ENCODE measurements at regions not wholly inside any gene's neighbourhood (a gene's known extent, or its start where the extent isn't known, plus 50 kb on each side); places are given as distances from the start of the nearest gene placed in this dataset.

DNA sequence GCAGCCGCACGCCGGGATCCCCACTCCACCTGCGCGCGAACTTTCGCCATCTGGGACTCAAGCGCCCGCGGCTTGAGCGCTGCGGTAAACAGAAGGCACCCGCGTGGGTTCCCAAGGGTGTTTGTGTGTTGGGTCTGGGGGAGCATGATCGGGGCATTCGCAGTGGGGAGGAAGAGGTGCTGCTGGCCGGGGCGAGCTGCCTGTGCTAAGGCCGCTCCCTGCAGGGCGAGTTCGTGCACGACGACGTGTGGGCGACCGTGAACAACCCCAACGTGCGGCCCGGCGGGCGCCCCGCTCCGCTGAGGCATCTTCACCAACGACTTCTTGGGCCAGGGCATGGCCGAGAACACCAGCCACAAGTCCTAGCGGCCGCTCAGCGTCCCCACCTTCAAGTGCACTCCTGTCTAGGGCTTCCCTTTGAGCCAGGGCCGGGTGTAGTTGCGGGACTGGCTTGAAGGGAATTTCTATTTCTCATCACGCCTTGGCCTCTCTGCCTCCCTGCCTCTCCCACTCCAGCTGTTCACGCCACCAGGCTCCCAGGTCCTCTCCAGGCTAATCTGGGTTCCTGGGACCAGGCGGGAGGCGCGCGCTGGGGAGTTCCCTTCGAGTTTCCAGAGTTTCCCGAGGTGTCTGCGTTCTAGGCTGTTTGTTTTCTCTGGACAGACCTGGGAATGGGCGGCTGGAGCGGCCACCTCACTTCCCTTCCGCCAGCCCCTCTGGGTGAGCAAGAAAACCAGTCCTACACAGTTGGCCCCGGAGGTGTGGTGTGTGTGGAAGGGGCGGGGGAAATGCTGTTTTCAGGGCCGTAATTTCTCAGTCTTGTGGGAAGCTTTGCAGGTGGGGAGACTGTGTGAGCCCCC, 417.8 kb upstream of the TMTC1 start:
- TF ChIP-seq, protein P1, sequence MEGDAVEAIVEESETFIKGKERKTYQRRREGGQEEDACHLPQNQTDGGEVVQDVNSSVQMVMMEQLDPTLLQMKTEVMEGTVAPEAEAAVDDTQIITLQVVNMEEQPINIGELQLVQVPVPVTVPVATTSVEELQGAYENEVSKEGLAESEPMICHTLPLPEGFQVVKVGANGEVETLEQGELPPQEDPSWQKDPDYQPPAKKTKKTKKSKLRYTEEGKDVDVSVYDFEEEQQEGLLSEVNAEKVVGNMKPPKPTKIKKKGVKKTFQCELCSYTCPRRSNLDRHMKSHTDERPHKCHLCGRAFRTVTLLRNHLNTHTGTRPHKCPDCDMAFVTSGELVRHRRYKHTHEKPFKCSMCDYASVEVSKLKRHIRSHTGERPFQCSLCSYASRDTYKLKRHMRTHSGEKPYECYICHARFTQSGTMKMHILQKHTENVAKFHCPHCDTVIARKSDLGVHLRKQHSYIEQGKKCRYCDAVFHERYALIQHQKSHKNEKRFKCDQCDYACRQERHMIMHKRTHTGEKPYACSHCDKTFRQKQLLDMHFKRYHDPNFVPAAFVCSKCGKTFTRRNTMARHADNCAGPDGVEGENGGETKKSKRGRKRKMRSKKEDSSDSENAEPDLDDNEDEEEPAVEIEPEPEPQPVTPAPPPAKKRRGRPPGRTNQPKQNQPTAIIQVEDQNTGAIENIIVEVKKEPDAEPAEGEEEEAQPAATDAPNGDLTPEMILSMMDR (IDR thresholded peaks at IDR 0.05; ENCODE audit: low read depth, low read length), result no peak

DNA sequence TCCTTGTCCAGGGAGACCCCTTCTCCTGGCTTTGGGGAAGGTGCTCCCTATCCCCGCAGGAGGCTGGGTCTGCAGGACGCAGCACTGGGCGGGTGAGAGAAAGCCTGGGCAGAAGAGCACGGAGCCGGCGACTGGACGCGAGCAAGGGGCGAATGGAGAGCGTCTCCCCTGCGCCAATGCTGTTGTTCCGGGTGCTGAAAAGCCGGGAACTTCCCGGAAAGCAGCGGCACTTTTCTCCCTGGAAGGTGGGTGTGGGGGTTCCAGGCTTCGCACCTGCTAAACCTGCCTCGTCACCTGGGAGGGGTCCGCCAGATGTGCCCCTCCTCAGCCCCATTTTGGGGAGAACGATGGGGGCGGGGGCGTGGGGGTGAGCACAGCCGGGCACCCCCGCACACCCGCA, 417.1 kb upstream of the TMTC1 start:
- DNase-seq (ENCODE audit: low read depth in 2 of 2), result peak in 1 of 2 donors; percentile 11
- TF ChIP-seq, protein P1 (IDR thresholded peaks at IDR 0.05; ENCODE audit: low read depth, low read length), result no peak
- peak overlapping the region; percentile 27 to 33 for H3K4me3 ChIP-seq (replicated peaks in 1 of 2; ENCODE audit: low read depth in 2 of 2, low read length in 2 of 2)

More for the DNA sequence above, 417.8 kb upstream of the TMTC1 start:
- DNase-seq (ENCODE audit: low read depth in 2 of 2), result peak; percentile 13 to 18
- H3K4me3 ChIP-seq (replicated peaks in 1 of 2; ENCODE audit: low read depth in 2 of 2, low read length in 2 of 2), result peak overlapping the region; percentile 27 to 33

DNA sequence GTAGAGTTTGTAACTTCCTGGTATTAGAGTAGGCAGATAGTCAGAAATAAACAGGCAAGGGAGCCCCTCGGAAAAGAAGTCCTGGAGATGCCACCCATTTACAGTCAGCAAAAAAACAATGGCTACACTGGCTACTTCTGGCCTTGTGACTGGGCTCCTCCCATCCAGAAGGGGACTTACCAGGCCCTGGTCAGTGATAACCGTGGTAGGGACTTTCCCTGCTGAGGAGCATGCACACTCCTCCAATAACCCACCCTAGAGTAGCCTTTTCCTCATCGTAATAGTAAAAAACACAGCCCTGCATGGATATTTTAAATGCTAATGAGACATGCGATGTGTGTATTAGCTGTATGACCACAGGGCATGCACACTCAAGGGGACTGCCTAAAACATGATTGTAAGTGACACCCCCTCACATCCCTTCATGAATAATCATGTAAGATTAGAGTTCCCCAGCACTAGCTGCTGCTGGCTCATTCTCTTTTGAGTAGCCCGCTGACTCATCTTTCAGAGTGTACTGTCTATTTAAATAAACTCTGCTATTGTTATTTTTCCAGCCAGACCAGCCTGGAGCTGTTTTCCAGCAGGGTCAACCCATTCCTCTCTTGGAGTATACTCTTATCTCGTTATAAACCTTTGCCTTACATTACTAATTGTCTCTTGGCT, 413.8 kb upstream of the TMTC1 start:
- no peak overlapping the region for H3K4me3 ChIP-seq (replicated peaks in 1 of 2; ENCODE audit: low read depth in 2 of 2, low read length in 2 of 2)
- TF ChIP-seq, protein P1 (IDR thresholded peaks at IDR 0.05; ENCODE audit: low read depth, low read length), result no peak
- DNase-seq (ENCODE audit: low read depth in 2 of 2), result peak; percentile 32 to 76

DNA sequence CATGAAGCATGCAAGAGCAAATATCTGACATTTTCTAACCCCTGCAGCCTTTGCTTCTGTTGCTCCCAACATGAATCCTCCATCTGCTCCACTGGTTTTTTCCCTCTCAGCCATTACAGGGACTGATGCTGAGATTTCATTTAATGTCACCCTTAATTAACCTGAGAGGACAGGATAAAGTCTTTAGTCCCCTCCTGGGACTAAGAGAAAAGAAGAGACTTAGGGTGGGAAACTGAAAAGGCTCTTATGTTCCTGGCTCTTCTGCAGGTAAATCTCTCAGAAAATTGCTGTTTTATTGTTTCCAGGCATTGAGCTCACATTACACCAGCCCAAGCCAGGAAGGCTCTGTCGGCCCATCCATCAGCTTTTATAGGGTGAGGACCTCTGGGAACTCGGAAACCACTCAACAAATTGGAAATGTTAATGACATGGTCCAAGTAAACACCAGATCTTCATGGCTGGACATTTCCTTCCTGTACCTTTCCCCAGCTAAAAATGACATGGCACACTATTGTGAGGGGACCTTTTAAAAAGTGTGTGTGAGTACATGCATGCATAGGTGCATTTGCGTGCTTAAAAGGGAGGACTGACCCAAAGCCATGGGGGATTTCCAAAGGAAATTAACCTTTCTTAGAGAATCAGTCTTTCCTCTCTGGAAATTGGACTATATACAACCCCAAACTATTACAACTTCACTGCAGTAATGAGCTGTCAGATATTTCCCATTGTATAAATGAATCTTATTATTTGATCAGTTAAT, 408.1 kb upstream of the TMTC1 start:
- no peak for DNase-seq (ENCODE audit: low read depth in 2 of 2)
- TF ChIP-seq, protein P1 (IDR thresholded peaks at IDR 0.05; ENCODE audit: low read depth, low read length), result no peak
- no peak overlapping the region for H3K4me3 ChIP-seq (replicated peaks in 1 of 2; ENCODE audit: low read depth in 2 of 2, low read length in 2 of 2)

DNA sequence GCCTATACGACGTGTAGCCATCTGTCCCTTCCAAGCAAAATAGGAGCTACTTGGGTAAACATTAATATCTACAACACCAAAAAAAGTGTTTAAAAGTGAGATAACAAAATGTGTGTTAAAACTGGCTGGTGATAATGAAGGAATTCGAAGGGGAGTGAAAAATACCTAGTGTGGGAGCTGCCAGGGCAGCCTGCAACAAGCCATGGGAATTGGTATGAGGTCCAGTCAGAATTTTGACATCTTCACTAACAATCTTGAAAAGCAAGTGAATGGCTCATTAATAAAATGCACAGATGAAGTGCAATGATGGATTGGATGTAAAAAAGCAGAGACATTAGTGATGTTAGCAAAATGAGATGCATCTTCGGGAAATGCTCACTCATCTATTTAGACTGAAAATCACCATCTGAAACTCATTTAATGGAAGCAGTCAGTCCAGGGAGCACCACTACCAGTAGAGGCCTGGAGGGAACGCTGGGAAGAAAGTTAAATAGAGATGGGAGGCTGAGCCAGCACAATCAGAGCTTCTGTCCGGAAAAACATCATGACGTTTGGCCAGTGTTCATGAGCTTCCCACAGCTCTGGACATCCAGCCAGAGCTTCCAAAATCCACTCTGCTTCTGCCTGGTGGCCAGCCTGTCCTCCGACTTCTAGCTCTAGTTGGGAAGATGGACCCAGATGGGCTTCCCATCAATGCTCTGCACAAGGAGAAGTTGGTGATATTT, 405.0 kb upstream of the TMTC1 start:
- DNase-seq (ENCODE audit: low read depth in 2 of 2), result peak in 1 of 2 donors; percentile 16
- no peak overlapping the region for H3K4me3 ChIP-seq (replicated peaks in 1 of 2; ENCODE audit: low read depth in 2 of 2, low read length in 2 of 2)
- TF ChIP-seq, protein P1 (IDR thresholded peaks at IDR 0.05; ENCODE audit: low read depth, low read length), result no peak

DNA sequence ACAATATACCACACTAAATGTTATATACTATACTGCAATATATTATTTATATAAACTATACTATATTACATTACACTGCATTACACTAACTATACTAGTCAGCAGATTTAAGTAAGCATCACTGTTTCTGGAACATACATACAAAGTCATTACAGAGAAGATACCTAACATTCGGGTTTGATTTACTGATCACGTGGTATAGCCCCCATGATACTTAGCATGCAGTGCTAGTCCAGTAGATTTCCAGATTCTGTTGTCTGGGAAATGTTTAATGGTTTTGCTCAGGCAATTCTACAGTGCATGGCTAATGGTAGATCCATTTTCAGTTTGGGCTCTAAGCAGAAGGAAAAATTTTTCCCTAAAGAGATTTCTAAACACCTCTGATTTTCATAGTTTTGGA, 403.7 kb upstream of the TMTC1 start:
- TF ChIP-seq, protein P1 (IDR thresholded peaks at IDR 0.05; ENCODE audit: low read depth, low read length), result no peak
- DNase-seq (ENCODE audit: low read depth in 2 of 2), result no peak
- no peak overlapping the region for H3K4me3 ChIP-seq (replicated peaks in 1 of 2; ENCODE audit: low read depth in 2 of 2, low read length in 2 of 2)
